Epithelial cell of esophagus (primary cell): ENCODE measurements at regions not wholly inside any gene's neighbourhood (a gene's known extent, or its start where the extent isn't known, plus 50 kb on each side); places are given as distances from the start of the nearest gene placed in this dataset.

Source experiments
- DNase-seq: peaks from one replicate; pipeline ENCODE4 v3.0.0; 2010; ENCODE audit warnings: low read depth
- H3K4me3 ChIP-seq: 2 replicates; pipeline ENCODE4 v1.5.1; 2011; ENCODE audit warnings: mild to moderate bottlenecking, low read length, control low read depth
- TF ChIP-seq, protein P1 (sequence below): IDR thresholded peaks from 2 replicates; pipeline ENCODE4 v1.5.1; 2011; ENCODE audit warnings: low read depth, mild to moderate bottlenecking, low read length, control low read depth, inconsistent platforms; ENCODE audit not compliant: insufficient read depth; ENCODE audit errors: missing control alignments

DNA sequence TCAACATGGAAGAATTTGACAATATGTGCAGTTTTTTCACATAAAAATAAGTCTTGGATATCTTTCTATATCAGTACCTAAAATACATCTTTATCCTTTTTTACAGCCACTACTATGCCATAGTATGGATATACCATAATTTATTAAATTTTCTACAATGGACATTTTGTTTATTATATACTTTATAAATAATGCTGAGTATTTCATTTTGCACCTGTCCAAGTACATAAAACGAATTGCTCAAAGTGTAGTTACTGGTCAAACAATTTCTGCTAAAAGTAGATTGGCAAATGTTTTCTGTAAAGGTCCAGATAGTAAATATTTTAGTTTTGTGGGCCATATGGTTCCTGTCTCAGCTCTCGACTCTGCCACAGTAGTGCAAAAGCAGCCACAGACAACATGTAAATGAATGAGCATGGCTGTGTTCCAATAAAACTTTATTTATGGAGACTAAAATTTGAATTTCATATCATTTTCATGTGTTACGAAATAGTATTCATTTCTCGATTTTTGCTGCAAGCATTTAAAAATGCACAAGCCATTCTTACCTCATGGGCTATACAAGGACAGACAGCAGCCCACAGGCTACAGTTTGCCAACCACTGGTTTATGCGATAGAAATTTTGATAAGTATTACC is 96.9 kb upstream of the STEAP1B start:
- TF ChIP-seq, protein P1, sequence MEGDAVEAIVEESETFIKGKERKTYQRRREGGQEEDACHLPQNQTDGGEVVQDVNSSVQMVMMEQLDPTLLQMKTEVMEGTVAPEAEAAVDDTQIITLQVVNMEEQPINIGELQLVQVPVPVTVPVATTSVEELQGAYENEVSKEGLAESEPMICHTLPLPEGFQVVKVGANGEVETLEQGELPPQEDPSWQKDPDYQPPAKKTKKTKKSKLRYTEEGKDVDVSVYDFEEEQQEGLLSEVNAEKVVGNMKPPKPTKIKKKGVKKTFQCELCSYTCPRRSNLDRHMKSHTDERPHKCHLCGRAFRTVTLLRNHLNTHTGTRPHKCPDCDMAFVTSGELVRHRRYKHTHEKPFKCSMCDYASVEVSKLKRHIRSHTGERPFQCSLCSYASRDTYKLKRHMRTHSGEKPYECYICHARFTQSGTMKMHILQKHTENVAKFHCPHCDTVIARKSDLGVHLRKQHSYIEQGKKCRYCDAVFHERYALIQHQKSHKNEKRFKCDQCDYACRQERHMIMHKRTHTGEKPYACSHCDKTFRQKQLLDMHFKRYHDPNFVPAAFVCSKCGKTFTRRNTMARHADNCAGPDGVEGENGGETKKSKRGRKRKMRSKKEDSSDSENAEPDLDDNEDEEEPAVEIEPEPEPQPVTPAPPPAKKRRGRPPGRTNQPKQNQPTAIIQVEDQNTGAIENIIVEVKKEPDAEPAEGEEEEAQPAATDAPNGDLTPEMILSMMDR: no peak
- DNase-seq: no peak
- no peak overlapping the region for H3K4me3 ChIP-seq

GRCh38 chr7:22594020-22594419 is 94.0 kb upstream of the STEAP1B start:
- TF ChIP-seq, protein P1: no peak
- DNase-seq: no peak

DNA sequence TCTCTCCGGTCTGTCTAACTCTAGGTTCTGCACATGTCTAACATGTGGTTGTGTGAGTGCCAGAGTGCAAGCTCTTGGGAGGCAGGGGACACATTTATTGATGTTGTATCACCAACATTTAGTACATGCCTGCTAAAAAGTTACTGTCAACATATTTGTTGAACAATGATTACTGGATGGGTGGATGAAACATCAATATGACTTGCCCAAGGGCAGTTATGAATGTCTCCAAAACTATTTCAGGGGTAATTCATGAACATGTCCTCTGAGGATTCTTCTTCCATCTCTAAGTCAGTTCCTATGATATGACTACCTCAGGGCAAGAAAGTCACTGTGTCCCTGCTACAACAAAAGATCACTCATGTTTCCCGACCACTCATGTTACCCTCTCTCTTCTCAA is 91.3 kb upstream of the STEAP1B start:
- no peak overlapping the region for H3K4me3 ChIP-seq
- DNase-seq: peak; percentile 42
- TF ChIP-seq, protein P1: no peak

More at GRCh38 chr7:22594020-22594419, 94.0 kb upstream of the STEAP1B start:
- H3K4me3 ChIP-seq: no peak overlapping the region

DNA sequence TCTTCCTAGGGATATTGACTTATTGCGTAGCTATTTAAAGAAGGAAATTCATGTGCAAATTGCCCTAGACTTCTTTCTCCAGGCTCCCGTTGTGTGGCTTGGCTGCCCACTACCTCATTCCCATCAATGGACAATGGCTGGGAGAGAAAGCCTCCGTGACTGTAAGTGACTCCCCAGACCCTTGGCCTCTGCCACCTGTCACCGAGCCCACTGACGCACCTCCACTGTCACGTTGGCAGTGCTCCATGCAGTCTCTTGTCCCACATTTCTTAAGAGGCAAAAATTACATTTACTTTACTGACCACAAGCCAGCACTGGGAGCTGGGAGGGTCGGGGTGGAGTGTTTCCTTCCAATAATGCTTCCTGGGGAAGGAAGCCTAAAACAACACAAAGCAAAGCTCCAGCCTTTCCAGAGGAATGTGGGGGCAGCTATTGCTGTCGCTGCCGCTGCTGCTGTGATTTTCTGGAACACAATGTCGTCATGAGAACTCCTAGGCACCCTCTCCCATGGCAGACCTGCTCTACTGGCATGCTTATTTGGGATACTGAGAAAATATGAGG is 89.7 kb upstream of the STEAP1B start:
- H3K4me3 ChIP-seq: no peak overlapping the region
- TF ChIP-seq, protein P1: no peak
- no peak for DNase-seq

DNA sequence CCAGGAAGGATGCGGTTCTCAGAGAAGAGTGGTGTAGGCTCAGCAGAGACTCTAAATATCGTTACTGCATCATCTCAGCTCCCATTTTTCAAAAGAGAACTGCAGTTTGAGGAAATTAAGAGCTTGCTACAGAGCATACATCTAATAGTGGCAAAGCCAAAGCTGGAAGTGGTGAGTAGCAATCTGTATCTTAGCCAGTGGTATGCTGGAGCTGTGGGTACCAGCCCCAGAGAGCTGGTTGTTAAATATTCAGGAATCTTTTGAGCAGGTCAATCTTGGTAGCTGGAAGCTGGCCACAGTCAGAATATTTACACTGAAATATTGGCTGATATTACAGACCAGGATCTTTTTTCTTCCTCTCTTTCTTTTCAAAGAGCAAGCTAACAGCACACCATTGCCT is 88.4 kb upstream of the STEAP1B start:
- no peak overlapping the region for H3K4me3 ChIP-seq
- no peak for DNase-seq
- TF ChIP-seq, protein P1: no peak

DNA sequence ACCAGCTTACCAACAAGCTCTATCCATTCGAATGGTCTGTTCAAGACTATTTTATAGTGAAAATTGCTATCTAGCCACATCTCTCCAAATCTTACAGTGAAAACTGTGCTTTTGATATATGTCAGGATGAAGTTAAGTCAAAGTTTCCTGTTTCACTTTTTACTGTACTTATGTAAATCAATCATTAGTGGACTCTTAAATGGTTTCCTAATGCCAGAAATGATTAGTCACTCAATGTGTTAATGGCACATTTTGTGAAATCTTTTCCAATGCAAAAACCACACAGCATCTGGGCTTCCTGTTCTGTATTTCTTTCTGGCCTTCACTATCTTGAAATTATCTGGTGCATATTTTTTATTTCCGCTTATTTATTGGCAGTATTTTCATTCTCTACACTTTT is 87.3 kb upstream of the STEAP1B start:
- no peak overlapping the region for H3K4me3 ChIP-seq
- TF ChIP-seq, protein P1: no peak
- peak; percentile 62 for DNase-seq

DNA sequence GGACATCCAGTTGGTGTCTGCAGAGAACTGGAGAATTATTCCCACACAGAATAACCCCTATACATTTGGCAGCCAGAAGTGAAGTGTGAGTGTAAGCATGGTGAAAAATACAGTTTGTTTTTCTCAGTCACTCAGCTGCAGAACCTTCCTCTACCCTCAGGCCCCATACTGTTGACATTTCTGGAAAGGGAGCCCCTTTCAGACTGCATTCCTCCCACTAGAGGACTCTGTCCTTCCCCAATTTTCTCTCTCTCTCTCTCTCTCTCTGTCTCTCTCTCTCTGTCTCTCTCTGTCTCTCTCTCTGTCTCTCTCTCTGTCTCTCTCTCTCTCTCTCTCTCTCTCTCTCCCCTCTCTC is 86.8 kb upstream of the STEAP1B start:
- DNase-seq: peak; percentile 57
- TF ChIP-seq, protein P1: peak; percentile 41

More for the DNA sequence above, 86.8 kb upstream of the STEAP1B start:
- H3K4me3 ChIP-seq: no peak overlapping the region
